ENCODE measurements at regions not wholly inside any gene's neighbourhood (a gene's known extent, or its start where the extent isn't known, plus 50 kb on each side); places are given as distances from the start of the nearest gene placed in this dataset.

DNA sequence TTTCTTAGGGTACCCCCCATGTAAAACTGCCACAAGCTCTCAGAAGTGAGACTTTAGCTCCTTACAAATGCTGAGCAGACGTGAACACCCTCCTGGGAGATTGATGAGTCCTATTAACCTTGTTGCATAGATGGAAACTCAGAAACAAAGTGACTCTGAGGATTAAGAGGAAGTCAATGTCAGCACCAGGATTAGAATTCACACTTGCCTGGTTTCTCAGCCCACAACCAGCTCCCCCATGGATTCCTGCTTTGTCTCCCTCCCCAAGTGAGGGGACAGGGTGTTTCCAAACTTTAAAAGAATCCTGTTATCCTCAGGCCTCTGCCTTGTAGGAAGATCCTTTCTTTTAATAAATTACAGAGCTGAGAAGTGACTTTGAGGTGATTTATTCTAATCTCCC, 324.4 kb downstream of the NDFIP2 start:
- DNase-seq = no peak

DNA sequence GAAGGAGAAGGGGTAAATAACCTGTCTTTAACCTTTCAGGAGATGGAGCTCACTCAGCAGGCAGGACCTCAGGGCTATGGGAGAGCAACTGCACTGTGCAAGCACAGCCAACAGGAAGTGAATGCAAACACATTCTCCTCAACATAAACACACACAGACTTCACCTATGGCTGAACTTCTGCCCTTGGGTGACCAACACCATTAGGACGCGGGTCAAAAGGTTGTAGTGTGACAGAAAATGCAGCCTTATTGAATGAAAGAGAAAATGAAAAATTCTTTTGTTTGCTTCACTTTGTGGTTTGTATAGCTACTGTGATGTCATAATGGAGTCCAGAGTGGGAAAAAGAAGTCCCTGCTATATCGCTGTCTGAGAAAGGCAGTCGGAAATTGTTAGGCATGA, 323.0 kb downstream of the NDFIP2 start:
- DNase-seq = no peak

DNA sequence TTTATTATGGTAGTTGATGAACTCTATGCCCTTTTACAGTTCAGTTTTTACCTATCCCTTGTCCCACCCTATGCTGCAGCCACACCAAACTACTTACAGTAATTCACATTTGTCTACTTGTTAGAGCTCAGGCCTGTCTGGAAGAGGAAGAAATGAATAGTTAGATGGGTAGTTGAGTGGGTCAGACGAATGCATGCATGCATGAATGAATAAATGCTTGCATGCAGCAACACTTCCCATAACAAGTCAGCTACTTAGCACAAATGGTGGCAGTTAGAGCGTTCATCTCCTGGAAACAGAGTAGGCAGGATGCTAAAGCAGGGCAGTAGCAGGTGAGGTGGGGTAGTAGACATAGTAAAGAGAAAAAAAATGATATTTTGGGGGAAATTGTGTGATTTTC, 322.3 kb downstream of the NDFIP2 start:
- no peak for DNase-seq

GRCh38 chr13:79802389-79803085, 321.6 kb downstream of the NDFIP2 start:
- no peak for DNase-seq

DNA sequence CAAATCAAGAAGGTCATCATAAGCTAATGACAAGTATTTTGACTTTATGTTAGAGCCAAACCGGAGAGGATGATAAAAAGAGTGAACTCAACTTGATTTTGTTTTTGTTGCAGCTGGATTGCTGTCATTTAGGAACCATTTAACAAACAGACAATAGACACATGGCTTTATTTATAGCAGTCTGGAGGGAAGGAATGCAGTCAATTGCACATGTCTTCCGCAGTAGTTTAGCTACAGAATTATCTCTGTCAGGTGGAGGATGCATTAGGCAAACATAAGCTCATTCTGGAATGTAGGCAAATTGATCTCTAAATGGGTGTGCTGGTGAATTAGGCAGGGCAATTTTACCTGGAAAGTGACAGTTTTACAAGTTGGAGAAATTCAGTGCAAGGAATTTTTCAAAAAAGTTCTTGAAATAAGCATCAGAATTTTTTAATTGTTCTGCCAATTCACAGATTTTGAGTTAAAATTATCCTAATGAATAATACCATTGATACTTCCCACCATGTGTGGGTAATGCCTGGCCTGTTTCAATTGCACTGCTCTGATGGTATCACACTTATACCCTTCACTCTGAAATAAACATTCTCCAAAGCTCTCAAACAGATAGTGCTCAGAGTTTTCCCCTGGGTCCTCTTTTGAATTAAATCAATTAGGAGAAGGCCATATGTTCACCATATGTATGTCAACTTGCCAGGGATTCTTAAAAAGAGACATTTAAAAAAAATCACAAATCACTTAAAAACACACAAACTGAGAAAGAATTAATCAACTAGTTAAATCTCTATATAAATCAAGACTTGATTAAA, 318.3 kb downstream of the NDFIP2 start:
- DNase-seq = no peak

- DNase-seq = no peak
Measured at GRCh38 chr13:79796136-79796535, 315.2 kb downstream of the NDFIP2 start.

DNA sequence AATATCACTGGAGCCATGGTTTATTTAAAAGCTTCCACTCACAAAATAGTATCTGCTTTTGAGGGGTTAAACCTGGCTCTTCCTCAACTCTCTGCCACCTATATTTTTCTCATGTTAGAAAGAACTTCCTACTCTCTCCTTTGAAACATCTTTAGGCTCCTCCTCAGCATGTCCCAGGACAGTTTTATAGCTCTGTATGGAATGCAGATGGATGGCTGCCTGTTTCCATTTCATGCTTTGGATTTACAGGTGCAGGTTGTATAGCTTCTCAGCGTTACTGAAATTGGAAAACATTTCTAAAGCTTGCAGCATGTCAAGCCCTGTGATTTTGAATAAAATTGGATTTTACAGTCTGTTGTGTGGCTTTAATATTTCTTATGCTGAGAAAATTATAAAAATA, 314.0 kb downstream of the NDFIP2 start:
- DNase-seq = no peak

GRCh38 chr13:79792716-79793115, 311.8 kb downstream of the NDFIP2 start:
- no peak for DNase-seq

- no peak for DNase-seq
Measured at GRCh38 chr13:79791471-79792042, 310.6 kb downstream of the NDFIP2 start.

DNA sequence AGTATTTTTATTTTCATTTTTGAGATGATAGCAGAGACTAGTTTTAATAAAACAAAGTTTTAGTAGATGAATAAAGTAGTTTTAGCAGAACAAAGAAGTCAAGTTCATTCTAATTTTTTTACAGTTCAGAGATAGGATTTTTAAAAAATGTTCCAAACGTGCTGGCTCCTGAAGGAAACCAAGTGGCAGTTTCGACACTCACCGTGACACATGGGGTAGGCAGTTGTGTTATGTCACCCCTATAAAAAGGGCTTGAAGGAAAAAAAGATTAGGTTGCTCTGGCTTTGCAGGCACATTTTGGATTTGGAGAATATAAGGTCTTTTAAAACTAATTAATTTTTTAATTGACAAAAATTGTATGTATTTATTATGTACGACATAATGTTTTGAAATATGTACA, 305.2 kb downstream of the NDFIP2 start:
- no peak for DNase-seq

DNA sequence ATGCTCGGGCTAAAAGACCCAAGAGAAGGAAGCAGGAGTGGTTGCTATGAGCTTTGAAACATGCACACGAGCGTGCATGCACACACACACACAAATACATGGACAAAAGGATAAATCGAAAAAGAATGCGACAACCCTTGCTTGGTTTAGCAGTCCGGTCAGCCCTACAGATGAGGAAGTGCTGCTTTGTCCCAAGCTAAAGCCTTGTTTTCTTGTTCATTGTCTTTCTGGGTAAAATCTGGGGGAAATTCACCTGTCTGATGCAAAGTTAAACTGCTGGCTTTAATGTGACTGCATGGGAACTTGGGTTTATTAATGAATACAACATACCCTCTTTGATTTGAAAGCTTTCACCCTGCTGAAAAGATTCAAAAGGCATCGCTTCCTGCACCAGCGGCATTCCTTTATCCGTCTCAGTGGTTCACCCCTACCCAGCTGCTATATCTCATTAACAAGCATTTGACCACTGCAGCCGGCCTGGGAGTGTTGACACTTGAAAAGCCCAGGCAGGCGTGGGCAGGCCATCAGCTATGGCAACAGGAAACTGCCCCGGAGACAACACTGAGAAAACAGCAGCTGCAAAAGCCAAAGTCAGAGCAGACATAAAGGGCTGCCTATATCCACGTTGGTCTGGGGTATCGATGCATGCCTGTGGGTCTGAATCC, 301.7 kb downstream of the NDFIP2 start:
- DNase-seq = peak; percentile 26

DNA sequence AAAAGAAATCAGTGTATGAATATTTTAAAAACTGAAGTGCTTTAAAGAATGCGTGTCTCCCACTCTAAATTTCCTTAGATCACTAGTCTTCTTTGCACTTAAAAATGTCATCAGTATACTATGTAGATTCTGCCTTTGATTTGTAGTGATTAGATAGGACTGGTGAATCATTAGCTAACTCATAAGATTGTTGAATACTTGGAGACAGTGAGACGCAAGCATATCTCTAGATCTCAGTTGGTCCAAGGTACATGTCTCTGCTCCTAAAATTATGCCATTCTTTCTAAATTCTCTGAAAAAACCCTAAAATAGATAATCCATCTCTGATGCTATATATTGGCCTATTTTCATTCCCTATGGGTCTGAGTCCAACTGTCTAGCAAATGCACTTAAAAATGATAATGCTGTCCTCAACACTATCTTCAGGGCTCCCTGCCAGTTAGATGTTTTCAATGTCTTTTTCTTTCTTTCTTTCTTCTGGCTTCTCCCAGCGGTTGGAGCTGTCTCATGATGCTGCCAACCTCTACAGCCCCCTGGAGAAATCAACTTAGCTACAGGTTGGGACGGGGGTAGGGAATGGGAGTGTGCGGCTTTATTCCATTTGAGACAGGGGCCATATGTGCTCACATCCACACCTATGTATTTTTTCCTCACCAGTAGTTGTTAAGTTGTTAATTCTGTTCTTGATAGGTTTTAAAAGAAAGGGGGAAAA, 301.0 kb downstream of the NDFIP2 start:
- DNase-seq = no peak

- DNase-seq = no peak
Measured at GRCh38 chr13:79780240-79780639, 299.3 kb downstream of the NDFIP2 start.

DNA sequence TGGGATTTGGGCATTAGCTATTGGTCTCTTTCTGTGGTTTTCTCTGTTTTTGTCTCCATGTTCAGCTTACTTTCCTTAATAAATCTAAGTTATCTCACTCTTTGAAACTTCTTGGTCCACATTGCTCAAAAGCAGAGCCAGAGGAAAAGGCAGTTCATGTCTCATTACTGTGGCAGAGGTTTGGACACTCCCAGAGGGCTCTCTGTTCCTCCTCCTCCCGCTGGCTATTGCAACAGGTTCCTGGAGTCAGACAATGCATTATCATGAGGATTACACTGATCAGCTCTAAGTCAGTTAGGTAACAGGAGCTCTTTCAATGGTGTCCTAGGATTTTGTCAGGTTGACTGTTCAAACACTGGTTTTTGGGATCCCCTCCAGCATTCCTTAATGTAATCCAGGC, 298.8 kb downstream of the NDFIP2 start:
- no peak for DNase-seq

GRCh38 chr13:79778741-79779460, 297.9 kb downstream of the NDFIP2 start:
- DNase-seq = no peak

GRCh38 chr13:79777504-79777903, 296.5 kb downstream of the NDFIP2 start:
- no peak for DNase-seq

- no peak for DNase-seq
Measured at GRCh38 chr13:79776531-79777295, 295.8 kb downstream of the NDFIP2 start.

DNA sequence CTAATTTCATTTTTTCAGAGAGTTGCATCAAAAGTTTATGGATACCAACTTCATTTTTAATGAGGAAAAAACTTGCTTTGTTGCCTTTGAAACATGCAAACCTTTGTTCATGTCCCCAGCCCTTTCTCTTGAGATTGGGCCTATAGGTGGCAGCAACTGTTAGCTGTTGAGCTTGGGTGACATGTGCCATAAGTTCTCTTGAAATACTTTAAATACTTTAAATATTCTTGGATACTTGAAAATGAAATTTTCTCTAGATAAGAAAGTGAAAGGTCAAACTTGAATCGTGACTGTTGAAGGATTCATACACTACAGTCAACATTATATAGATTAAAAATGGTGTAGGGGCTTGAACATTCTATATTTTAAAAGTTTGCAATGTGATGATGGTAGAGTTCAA, 294.9 kb downstream of the NDFIP2 start:
- DNase-seq = peak; percentile 74

DNA sequence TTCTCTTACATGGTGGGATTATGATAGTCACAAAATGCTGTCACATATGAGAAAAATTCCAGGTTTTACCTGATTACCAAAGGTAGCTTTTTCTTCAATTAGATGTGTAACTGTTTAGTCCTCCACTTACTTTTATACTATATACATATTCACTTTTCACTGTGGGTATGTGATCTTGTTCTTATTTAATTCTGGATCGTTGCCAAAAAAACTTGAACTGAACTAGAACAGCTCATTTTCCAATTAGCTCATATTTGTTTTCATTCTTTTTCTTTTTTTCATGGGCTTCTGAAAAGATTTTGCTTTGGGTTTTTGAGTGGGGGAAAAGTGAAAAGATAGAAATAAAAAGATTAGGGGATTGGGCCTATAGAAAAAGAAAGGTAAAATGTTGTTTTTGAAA, 291.9 kb downstream of the NDFIP2 start:
- no peak for DNase-seq

GRCh38 chr13:79771493-79771892, 290.5 kb downstream of the NDFIP2 start:
- DNase-seq = no peak

- no peak for DNase-seq
Measured at GRCh38 chr13:79770056-79770455, 289.1 kb downstream of the NDFIP2 start.

Measured in midbrain (tissue), 1 donor.